PFSK-1 (cell line): ENCODE measurements at regions not wholly inside any gene's neighbourhood (a gene's known extent, or its start where the extent isn't known, plus 50 kb on each side); places are given as distances from the start of the nearest gene placed in this dataset.

Source experiments
- FOXP2 ChIP-seq: optimal IDR thresholded peaks from 2 replicates; pipeline ENCODE3; 2011; ENCODE audit warnings: borderline replicate concordance, control low read depth, inconsistent platforms; ENCODE audit not compliant: insufficient read depth; ENCODE audit errors: extremely low read length, extremely low read depth
- POLR2AphosphoS5 ChIP-seq: IDR thresholded peaks from 2 replicates; pipeline ENCODE4 v1.6.1; 2012; ENCODE audit warnings: low read depth, mild to moderate bottlenecking, control low read depth, low read length, moderate library complexity
- SIN3A ChIP-seq: IDR thresholded peaks from 2 replicates; pipeline ENCODE4 v1.6.1; 2012; ENCODE audit warnings: mild to moderate bottlenecking, low read length, moderate library complexity, borderline replicate concordance; ENCODE audit not compliant: insufficient read depth
- TAF1 ChIP-seq: IDR thresholded peaks from 2 replicates; pipeline ENCODE4 v1.6.1; 2012; ENCODE audit warnings: low read length, control low read depth, borderline replicate concordance; ENCODE audit not compliant: insufficient read depth
- TF ChIP-seq, protein P1 (sequence below), 2 experiments: IDR thresholded peaks; 2 replicates each; pipeline versions ENCODE4 v1.6.1 to v1.8.0; 2011 to 2012; ENCODE audit warnings: low read depth in 2 of 2, low read length in 2 of 2, control low read depth in 1 of 2, inconsistent platforms in 1 of 2, mild to moderate bottlenecking in 1 of 2, moderate library complexity in 1 of 2; ENCODE audit not compliant: insufficient read depth in 1 of 2

DNA sequence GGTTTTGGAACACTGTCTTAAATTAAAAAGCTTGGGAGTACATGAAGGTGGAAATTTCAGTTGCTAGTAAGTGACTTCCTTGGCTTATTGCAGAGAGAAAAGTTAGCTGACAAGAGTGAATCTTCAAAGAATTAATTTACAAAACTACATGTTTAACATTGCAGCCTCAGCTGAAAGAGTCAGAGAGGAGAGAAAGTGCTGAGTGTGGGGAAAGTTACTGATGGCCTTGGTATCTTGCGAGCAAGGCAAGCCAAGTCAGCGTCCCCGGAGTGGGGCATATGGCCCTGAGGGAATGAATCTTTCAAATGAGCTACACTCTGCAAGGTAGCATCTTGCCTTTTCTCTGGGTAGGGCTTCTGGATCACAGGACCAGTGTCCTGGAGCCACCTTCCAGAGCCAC lies 131.3 kb downstream of the LPIN1 start:
- TF ChIP-seq SIN3A, result no peak
- no peak for TF ChIP-seq TAF1
- TF ChIP-seq, protein P1, sequence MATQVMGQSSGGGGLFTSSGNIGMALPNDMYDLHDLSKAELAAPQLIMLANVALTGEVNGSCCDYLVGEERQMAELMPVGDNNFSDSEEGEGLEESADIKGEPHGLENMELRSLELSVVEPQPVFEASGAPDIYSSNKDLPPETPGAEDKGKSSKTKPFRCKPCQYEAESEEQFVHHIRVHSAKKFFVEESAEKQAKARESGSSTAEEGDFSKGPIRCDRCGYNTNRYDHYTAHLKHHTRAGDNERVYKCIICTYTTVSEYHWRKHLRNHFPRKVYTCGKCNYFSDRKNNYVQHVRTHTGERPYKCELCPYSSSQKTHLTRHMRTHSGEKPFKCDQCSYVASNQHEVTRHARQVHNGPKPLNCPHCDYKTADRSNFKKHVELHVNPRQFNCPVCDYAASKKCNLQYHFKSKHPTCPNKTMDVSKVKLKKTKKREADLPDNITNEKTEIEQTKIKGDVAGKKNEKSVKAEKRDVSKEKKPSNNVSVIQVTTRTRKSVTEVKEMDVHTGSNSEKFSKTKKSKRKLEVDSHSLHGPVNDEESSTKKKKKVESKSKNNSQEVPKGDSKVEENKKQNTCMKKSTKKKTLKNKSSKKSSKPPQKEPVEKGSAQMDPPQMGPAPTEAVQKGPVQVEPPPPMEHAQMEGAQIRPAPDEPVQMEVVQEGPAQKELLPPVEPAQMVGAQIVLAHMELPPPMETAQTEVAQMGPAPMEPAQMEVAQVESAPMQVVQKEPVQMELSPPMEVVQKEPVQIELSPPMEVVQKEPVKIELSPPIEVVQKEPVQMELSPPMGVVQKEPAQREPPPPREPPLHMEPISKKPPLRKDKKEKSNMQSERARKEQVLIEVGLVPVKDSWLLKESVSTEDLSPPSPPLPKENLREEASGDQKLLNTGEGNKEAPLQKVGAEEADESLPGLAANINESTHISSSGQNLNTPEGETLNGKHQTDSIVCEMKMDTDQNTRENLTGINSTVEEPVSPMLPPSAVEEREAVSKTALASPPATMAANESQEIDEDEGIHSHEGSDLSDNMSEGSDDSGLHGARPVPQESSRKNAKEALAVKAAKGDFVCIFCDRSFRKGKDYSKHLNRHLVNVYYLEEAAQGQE (IDR thresholded peaks at IDR 0.05; ENCODE audit: insufficient read depth in 1 of 2, low read depth in 2 of 2, low read length in 2 of 2), result no peak
- no peak for TF ChIP-seq FOXP2
- TF ChIP-seq POLR2AphosphoS5, result no peak

DNA sequence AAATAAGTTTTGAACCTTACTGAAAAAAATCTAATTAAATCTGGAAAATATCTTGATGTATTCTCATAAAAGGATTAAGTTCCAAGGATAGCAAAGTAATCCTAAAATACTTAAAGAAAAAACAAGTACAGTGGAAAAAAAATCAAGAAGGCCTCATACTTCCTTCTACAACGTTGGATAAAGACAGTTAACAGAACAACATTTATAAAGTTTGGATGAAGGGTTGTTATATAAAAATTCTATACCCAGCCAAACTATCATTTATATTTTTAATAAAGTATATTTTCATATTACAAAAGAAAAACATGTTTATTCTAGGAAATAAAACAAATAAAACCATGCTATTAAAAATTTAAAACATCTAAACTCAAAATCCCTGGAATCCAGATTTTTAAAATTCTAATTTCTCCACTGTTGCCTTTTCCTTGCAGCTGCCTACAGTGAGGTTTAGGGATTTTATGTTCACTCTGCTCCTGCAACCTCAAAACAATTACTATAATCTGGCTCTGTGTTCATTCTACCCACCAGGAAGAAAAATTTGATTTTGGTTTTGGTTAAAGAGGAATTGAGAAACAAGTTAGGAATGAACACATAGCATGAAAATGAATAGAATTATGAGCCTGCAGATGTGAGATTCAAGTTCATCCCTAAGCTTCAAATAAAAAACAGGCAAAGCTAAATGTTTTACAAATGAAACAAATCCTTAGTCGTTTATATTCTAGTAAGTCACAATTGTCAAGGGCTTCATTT lies 142.8 kb downstream of the LPIN1 start:
- TF ChIP-seq TAF1 (no peak), FOXP2 (no peak), POLR2AphosphoS5 (no peak), SIN3A (no peak)
- TF ChIP-seq, protein P1 (IDR thresholded peaks at IDR 0.05; ENCODE audit: insufficient read depth in 1 of 2, low read depth in 2 of 2, low read length in 2 of 2), result no peak

DNA sequence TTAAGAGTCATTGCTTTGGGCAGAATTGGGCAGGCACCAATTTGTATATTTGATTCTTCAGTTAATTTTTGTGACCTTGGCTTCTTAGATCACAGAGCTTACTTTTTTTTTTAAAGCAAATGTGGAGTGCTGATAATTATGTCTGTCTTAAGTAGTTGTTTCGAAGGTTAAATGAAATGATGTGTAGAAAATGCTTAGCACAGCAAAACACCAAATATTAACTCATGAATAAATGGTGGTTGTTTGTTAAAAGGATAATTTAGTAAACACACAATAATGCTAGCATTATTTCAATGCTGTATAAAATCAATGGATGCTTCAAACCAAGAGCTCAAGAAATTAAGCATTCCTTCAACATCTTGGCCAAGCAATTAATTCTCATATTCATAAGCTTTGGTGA lies 143.4 kb downstream of the LPIN1 start:
- no peak for TF ChIP-seq POLR2AphosphoS5
- TF ChIP-seq SIN3A, result no peak
- TF ChIP-seq FOXP2, result no peak
- no peak for TF ChIP-seq TAF1
- TF ChIP-seq, protein P1 (IDR thresholded peaks at IDR 0.05; ENCODE audit: insufficient read depth in 1 of 2, low read depth in 2 of 2, low read length in 2 of 2), result no peak

DNA sequence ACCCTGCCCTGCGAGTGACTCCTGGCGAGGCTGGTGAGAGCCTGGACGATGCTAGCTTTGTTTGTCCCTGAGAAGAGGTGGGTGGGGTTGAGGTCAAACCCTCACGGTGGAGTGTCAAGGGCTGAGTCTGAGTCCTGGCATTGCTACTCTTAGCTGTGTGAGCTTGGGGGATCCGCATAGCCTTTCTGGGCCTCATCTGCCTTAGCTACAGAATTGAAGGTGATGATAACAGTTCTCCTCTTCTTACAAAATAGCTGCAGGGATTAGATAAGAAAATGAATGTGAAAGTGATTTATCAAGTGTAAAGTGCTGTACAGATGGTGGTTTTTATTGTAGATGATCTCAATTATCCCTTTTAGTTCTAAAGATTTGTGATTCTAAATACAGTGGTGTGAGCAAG lies 144.6 kb downstream of the LPIN1 start:
- TF ChIP-seq FOXP2 (no peak), TAF1 (no peak), SIN3A (no peak)

DNA sequence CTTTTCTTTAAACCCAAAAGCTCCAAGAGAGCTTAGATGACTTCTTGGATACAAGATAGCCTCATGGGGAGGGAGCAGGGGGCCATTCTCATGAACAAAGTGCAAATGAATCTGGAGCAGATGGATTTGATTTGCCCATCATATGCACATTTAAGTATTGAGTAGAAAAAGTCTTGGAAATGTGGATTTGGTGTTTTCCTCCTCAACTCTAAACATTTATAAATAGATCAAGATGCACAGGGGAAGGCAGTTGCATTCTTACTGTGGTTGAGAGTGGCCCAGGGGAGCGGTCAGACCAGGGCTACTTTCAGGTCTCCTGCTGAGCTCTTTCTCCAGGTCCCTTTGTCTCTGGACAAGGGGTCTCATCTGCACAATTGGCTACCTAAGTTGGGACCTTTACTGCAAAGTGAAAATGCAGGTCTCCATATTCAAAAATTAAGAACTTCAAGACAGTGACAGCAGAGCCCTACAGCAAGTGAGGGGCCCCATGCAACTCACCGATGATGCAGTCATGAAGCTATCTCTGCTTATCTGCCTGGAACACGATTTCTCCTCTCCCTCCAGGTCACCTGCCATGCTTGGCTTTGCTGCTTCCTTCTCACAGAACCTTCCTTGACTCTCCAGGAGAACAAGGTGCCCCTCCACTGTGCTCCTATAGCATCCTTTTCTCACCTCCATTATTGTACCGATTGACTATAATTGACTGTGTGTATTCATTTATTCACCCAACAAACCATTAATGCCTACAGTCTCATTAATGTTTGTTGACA lies 145.4 kb downstream of the LPIN1 start:
- TF ChIP-seq TAF1 (no peak), FOXP2 (no peak), SIN3A (no peak), POLR2AphosphoS5 (no peak)
- TF ChIP-seq, protein P1 (IDR thresholded peaks at IDR 0.05; ENCODE audit: insufficient read depth in 1 of 2, low read depth in 2 of 2, low read length in 2 of 2), result no peak
